Hepatocyte (in vitro differentiated cells): ENCODE measurements at regions not wholly inside any gene's neighbourhood (a gene's known extent, or its start where the extent isn't known, plus 50 kb on each side); places are given as distances from the start of the nearest gene placed in this dataset.

Experiments used
- EZH2 ChIP-seq: fragments of 200-600 bp; sonication (generic); IDR thresholded peaks from 2 replicates; pipeline ENCODE4 v1.6.1; 2016; ENCODE audit warnings: antibody characterized with exemption, mild to moderate bottlenecking, borderline replicate concordance
- EZH2phosphoT487 ChIP-seq: fragments of 200-600 bp; sonication (generic); IDR thresholded peaks from one replicate; pipeline ENCODE4 v1.6.1; 2018; ENCODE audit warnings: antibody characterized with exemption, mild to moderate bottlenecking, low read depth, moderate library complexity; ENCODE audit not compliant: unreplicated experiment, severe bottlenecking
- TF ChIP-seq, protein P1 (sequence below): fragments of 200-600 bp; sonication (generic); IDR thresholded peaks from 2 replicates; pipeline ENCODE4 v1.5.1; 2016; ENCODE audit warnings: antibody characterized with exemption, mild to moderate bottlenecking; ENCODE audit not compliant: poor library complexity

DNA sequence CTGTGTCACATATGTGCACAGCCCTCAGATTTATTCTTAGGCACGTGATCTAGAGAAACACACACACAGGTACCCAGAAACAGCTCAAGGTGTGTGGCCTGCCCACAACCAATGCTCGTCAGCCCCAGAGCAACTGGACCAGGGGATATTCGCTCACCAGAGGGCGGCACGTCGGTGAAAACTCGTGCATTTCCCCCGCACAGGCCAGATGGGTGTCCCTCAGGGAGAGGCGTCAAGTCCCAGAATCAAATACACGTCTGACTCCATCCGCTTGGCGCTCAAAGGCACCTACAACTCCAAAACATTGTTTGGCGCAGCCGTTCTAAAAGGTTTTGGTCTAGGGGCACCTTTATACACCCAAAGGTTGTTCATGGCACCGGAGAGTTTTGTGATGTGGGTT is 429.0 kb downstream of the BRD1 start:
- TF ChIP-seq EZH2 (no peak), EZH2phosphoT487 (no peak)
- TF ChIP-seq, protein P1, sequence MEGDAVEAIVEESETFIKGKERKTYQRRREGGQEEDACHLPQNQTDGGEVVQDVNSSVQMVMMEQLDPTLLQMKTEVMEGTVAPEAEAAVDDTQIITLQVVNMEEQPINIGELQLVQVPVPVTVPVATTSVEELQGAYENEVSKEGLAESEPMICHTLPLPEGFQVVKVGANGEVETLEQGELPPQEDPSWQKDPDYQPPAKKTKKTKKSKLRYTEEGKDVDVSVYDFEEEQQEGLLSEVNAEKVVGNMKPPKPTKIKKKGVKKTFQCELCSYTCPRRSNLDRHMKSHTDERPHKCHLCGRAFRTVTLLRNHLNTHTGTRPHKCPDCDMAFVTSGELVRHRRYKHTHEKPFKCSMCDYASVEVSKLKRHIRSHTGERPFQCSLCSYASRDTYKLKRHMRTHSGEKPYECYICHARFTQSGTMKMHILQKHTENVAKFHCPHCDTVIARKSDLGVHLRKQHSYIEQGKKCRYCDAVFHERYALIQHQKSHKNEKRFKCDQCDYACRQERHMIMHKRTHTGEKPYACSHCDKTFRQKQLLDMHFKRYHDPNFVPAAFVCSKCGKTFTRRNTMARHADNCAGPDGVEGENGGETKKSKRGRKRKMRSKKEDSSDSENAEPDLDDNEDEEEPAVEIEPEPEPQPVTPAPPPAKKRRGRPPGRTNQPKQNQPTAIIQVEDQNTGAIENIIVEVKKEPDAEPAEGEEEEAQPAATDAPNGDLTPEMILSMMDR: no peak
